NCI-H1048 (cell line): ENCODE measurements at regions not wholly inside any gene's neighbourhood (a gene's known extent, or its start where the extent isn't known, plus 50 kb on each side); places are given as distances from the start of the nearest gene placed in this dataset.

ENCODE experiments used
- DNase-seq: peaks from one replicate; lab custom pipeline; 2025; lab: John Stamatoyannopoulos, UW

GRCh38 chr6:40074306-40075055 is 140.2 kb upstream of the MOCS1 start:
- DNase-seq, result no peak

GRCh38 chr6:40066372-40066771 is 132.1 kb upstream of the MOCS1 start:
- DNase-seq, result no peak

- no peak for DNase-seq
These were observed 122.6 kb upstream of the MOCS1 start for GRCh38 chr6:40056865-40057264.

GRCh38 chr6:40054602-40055001 is 120.3 kb upstream of the MOCS1 start:
- DNase-seq, result no peak

- no peak for DNase-seq
These were observed 119.9 kb upstream of the MOCS1 start for GRCh38 chr6:40054186-40054585.

- no peak for DNase-seq
These were observed 114.9 kb upstream of the MOCS1 start for GRCh38 chr6:40049128-40049527.

GRCh38 chr6:40044196-40044595 is 109.9 kb upstream of the MOCS1 start:
- DNase-seq, result no peak

GRCh38 chr6:40042232-40042631 is 108.0 kb upstream of the MOCS1 start:
- no peak for DNase-seq

GRCh38 chr6:40039042-40039441 is 104.8 kb upstream of the MOCS1 start:
- DNase-seq, result no peak

- no peak for DNase-seq
These were observed 104.4 kb upstream of the MOCS1 start for GRCh38 chr6:40038626-40039025.

- no peak for DNase-seq
These were observed 103.0 kb upstream of the MOCS1 start for GRCh38 chr6:40037271-40037670.

- no peak for DNase-seq
These were observed 101.9 kb upstream of the MOCS1 start for GRCh38 chr6:40036186-40036585.

GRCh38 chr6:40028449-40028848 is 94.2 kb upstream of the MOCS1 start:
- no peak for DNase-seq

- no peak for DNase-seq
These were observed 88.6 kb upstream of the MOCS1 start for GRCh38 chr6:40022867-40023266.

- no peak for DNase-seq
These were observed 85.9 kb upstream of the MOCS1 start for GRCh38 chr6:40020166-40020565.

GRCh38 chr6:40015530-40015929 is 81.3 kb upstream of the MOCS1 start:
- DNase-seq, result no peak

- no peak for DNase-seq
These were observed 77.6 kb upstream of the MOCS1 start for GRCh38 chr6:40011844-40012243.

GRCh38 chr6:40000964-40001515 is 66.8 kb upstream of the MOCS1 start:
- DNase-seq, result no peak

- no peak for DNase-seq
These were observed 65.0 kb upstream of the MOCS1 start for GRCh38 chr6:39999006-39999867.

GRCh38 chr6:39998126-39998525 is 63.9 kb upstream of the MOCS1 start:
- DNase-seq, result no peak

- DNase-seq, result no peak
These were observed 62.9 kb upstream of the MOCS1 start for GRCh38 chr6:39997101-39997635.

- DNase-seq, result peak; percentile 29
These were observed 61.4 kb upstream of the MOCS1 start for GRCh38 chr6:39995633-39996032.
